ENCODE measurements at regions not wholly inside any gene's neighbourhood (a gene's known extent, or its start where the extent isn't known, plus 50 kb on each side); places are given as distances from the start of the nearest gene placed in this dataset.

DNA sequence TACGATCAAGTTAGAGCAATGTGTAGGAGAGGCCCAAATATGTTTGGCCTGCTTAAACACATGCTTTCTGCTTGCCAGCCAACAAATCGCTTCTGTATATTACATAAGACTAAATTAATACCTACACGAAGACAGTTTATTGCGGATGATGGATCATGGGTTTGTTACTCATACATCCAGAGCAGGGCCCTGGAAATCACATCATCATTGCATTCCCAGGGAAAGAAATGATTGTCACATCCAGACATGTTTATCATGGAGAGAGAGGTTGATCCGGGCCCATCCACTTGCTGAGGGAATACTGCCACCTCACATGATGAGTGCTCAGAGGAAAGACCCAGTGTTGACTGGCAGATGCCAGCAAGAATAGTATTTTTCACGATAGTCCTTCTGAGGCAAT is 282.6 kb downstream of the NUF2 start:
- no peak for TF ChIP-seq FOXM1 (IDR thresholded peaks at IDR 0.05; ENCODE audit: borderline replicate concordance, low read depth)
- TF ChIP-seq, protein P1, sequence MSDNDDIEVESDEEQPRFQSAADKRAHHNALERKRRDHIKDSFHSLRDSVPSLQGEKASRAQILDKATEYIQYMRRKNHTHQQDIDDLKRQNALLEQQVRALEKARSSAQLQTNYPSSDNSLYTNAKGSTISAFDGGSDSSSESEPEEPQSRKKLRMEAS (IDR thresholded peaks at IDR 0.05), result no peak
- TF ChIP-seq, protein P2, sequence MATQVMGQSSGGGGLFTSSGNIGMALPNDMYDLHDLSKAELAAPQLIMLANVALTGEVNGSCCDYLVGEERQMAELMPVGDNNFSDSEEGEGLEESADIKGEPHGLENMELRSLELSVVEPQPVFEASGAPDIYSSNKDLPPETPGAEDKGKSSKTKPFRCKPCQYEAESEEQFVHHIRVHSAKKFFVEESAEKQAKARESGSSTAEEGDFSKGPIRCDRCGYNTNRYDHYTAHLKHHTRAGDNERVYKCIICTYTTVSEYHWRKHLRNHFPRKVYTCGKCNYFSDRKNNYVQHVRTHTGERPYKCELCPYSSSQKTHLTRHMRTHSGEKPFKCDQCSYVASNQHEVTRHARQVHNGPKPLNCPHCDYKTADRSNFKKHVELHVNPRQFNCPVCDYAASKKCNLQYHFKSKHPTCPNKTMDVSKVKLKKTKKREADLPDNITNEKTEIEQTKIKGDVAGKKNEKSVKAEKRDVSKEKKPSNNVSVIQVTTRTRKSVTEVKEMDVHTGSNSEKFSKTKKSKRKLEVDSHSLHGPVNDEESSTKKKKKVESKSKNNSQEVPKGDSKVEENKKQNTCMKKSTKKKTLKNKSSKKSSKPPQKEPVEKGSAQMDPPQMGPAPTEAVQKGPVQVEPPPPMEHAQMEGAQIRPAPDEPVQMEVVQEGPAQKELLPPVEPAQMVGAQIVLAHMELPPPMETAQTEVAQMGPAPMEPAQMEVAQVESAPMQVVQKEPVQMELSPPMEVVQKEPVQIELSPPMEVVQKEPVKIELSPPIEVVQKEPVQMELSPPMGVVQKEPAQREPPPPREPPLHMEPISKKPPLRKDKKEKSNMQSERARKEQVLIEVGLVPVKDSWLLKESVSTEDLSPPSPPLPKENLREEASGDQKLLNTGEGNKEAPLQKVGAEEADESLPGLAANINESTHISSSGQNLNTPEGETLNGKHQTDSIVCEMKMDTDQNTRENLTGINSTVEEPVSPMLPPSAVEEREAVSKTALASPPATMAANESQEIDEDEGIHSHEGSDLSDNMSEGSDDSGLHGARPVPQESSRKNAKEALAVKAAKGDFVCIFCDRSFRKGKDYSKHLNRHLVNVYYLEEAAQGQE (IDR thresholded peaks at IDR 0.05; ENCODE audit: low read depth), result no peak
- TF ChIP-seq YY1 (IDR thresholded peaks at IDR 0.05; ENCODE audit: low read depth), result no peak
- TF ChIP-seq RAD21 (IDR thresholded peaks at IDR 0.05; ENCODE audit: low read depth), result no peak
- TF ChIP-seq EP300 (IDR thresholded peaks at IDR 0.05; ENCODE audit: borderline replicate concordance), result no peak
- no peak for TF ChIP-seq NFIC (IDR thresholded peaks at IDR 0.05)
- TF ChIP-seq, protein P3, sequence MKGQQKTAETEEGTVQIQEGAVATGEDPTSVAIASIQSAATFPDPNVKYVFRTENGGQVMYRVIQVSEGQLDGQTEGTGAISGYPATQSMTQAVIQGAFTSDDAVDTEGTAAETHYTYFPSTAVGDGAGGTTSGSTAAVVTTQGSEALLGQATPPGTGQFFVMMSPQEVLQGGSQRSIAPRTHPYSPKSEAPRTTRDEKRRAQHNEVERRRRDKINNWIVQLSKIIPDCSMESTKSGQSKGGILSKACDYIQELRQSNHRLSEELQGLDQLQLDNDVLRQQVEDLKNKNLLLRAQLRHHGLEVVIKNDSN (IDR thresholded peaks at IDR 0.05), result no peak
- TF ChIP-seq TCF12 (IDR thresholded peaks at IDR 0.05; ENCODE audit: low read depth), result no peak
- TF ChIP-seq TAF1 (IDR thresholded peaks at IDR 0.05; ENCODE audit: low read depth), result no peak
- TF ChIP-seq CEBPB (IDR thresholded peaks at IDR 0.05), result no peak
